Lower leg skin (tissue), 4 donors: ENCODE measurements at regions not wholly inside any gene's neighbourhood (a gene's known extent, or its start where the extent isn't known, plus 50 kb on each side); places are given as distances from the start of the nearest gene placed in this dataset.
A peak's percentile ranks its signal among the peaks of the same experiment; 100 is the strongest.

ENCODE experiments used
- DNase-seq, 2 donors: peaks; one replicate each; pipeline ENCODE4 v3.0.0-alpha.2; 2019; ENCODE audit warnings: low spot score in 2 of 2
- H3K4me3 ChIP-seq: fragments of 200-600 bp; sonication (generic); 2 replicates; pipeline ENCODE4 v1.5.1; 2017; ENCODE audit warnings: mild to moderate bottlenecking, low read depth; ENCODE audit not compliant: poor library complexity, severe bottlenecking
- CTCF ChIP-seq, 3 donors: fragments of 450-650 bp; IDR thresholded peaks; one replicate each; pipeline ENCODE4 v1.5.1; 2016; ENCODE audit warnings: antibody characterized with exemption in 3 of 3, mild to moderate bottlenecking in 3 of 3, moderate library complexity in 2 of 3
- POLR2A ChIP-seq, 2 donors: fragments of 450-650 bp; IDR thresholded peaks; one replicate each; pipeline ENCODE4 v1.6.1; 2016 to 2017; ENCODE audit warnings: antibody characterized with exemption in 2 of 2, mild to moderate bottlenecking in 1 of 2, moderate library complexity in 1 of 2
- WGBS, 2 donors: methylation state at CpG; one replicate each; pipeline ENCODE4 v1.1.5; 2018; 5-methylcytosine and 5-hydroxymethylcytosine counted together
- intact Hi-C: fragments of 100-400 bp; cut with DNase I; formaldehyde crosslinking; loops from one replicate; pipeline ENCODE4 v1.15.0; 2023; ENCODE audit warnings: low total_unique reads

GRCh38 chr2:240214790-240215675 is 74.6 kb upstream of the OTOS start:
- WGBS, 2 donors = 84 to 88% methylated on average over 18 to 22 of the region's 25 CpGs
- DNase-seq = peak in 1 of 2 donors; percentile 81
- intact Hi-C loops = no loop called here
- no peak overlapping the region for H3K4me3 ChIP-seq
- TF ChIP-seq POLR2A (IDR thresholded peaks at IDR 0.05) (no peak), CTCF (IDR thresholded peaks at IDR 0.05) (no peak)

DNA sequence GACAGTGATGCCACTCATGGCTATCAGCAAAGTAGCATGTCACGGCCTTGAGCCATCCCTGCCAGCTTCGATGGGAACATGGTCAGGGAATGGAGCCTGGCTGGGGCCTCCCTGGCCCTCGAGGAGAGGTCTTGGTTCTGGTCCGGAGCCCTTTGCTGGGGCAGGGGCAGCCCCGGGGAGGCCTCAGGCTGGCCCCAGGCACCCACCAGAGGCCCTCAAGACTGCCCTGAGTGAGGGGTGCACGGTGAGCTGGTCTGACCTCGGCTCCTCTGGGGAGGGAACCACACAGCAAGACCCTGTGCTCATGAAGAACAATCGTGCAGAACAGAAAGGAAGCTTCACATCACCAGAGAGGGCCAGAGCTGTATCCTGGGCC is 75.2 kb upstream of the OTOS start:
- H3K4me3 ChIP-seq = no peak overlapping the region
- WGBS, 2 donors = 92 to 93% methylated on average over 8 of the region's 8 CpGs
- peak in 1 of 2 donors; percentile 67 for DNase-seq
- no peak for TF ChIP-seq POLR2A (IDR thresholded peaks at IDR 0.05)
- TF ChIP-seq CTCF (IDR thresholded peaks at IDR 0.05) = no peak
- intact Hi-C loops = no loop called here

GRCh38 chr2:240216167-240216566 is 75.7 kb upstream of the OTOS start:
- H3K4me3 ChIP-seq = no peak overlapping the region
- intact Hi-C loops = no loop called here
- DNase-seq = peak in 1 of 2 donors; percentile 31
- no peak for TF ChIP-seq POLR2A (IDR thresholded peaks at IDR 0.05)
- TF ChIP-seq CTCF (IDR thresholded peaks at IDR 0.05) = no peak
- WGBS, 2 donors = 73 to 84% methylated on average over 8 of the region's 8 CpGs

GRCh38 chr2:240217431-240218301 is 77.2 kb upstream of the OTOS start:
- peak in 1 of 2 donors; percentile 78 for DNase-seq
- H3K4me3 ChIP-seq = no peak overlapping the region
- intact Hi-C loops = no loop called here
- no peak for TF ChIP-seq CTCF (IDR thresholded peaks at IDR 0.05)
- no peak for TF ChIP-seq POLR2A (IDR thresholded peaks at IDR 0.05)
- 86 to 91% methylated on average over 16 to 20 of the region's 20 CpGs for WGBS, 2 donors

DNA sequence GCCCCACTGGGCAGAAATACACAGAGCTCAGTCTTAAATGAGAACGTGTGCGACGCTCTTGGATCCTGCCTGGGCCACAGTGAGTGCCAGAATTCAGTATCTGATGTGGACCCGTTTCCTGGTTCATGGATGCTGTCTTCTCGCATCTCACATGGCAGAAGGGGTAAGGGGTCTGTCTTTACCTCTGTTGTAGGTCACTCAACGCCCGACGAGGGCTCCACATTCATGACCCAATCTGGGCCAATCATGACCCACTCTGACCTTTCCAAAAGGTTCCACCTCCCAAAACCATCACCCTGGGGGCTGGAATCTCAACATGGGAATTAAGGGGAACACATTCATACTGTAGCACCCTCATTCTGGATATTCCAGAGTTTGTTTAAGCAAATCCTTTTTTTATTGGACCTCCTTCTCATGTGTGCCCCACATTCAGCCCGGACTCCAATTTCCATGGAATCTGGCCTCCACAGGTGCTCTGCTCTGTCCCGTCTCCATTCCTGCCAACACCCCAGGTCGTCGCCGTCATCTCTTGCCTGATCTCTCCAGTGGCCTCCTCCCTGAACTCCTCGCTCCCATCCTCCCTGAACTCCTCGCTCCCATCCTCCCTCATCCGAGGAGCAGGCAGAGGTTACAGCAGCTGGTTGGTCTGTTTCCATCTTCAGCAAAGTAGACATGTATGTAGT is 78.9 kb upstream of the OTOS start:
- no peak for TF ChIP-seq CTCF (IDR thresholded peaks at IDR 0.05)
- no peak for TF ChIP-seq POLR2A (IDR thresholded peaks at IDR 0.05)
- WGBS, 2 donors = 73 to 79% methylated on average over 16 of the region's 16 CpGs
- peak in 1 of 2 donors; percentile 70 for DNase-seq
- no peak overlapping the region for H3K4me3 ChIP-seq
- intact Hi-C loops = no loop called here
